Epithelial cell of proximal tubule (primary cell): ENCODE measurements at regions not wholly inside any gene's neighbourhood (a gene's known extent, or its start where the extent isn't known, plus 50 kb on each side); places are given as distances from the start of the nearest gene placed in this dataset.
A peak's percentile ranks its signal among the peaks of the same experiment; 100 is the strongest.

ENCODE experiments used
- DNase-seq: peaks from one replicate; pipeline ENCODE4 v3.0.0-alpha.2; 2011; ENCODE audit warnings: low read depth
- H3K4me3 ChIP-seq: 2 replicates; pipeline ENCODE4 v1.5.1; 2011; ENCODE audit warnings: low read depth, mild to moderate bottlenecking, low read length
- CTCF ChIP-seq: conservative IDR thresholded peaks from 2 replicates; pipeline ENCODE4 v1.5.1; 2012; ENCODE audit warnings: low read depth, mild to moderate bottlenecking, low read length

- no peak overlapping the region for H3K4me3 ChIP-seq
- no peak for TF ChIP-seq CTCF
- peak; percentile 88 for DNase-seq
Observed at GRCh38 chr9:108093773-108094675, 604.5 kb upstream of the KLF4 start.

GRCh38 chr9:108088916-108089315 lies 599.3 kb upstream of the KLF4 start:
- TF ChIP-seq CTCF, result no peak
- no peak for DNase-seq
- no peak overlapping the region for H3K4me3 ChIP-seq

GRCh38 chr9:108087781-108088180 lies 598.2 kb upstream of the KLF4 start:
- H3K4me3 ChIP-seq, result no peak overlapping the region
- no peak for DNase-seq
- no peak for TF ChIP-seq CTCF

- no peak overlapping the region for H3K4me3 ChIP-seq
- TF ChIP-seq CTCF, result no peak
- DNase-seq, result no peak
Observed at GRCh38 chr9:108086624-108087023, 597.1 kb upstream of the KLF4 start.

- DNase-seq, result no peak
- TF ChIP-seq CTCF, result no peak
- no peak overlapping the region for H3K4me3 ChIP-seq
Observed at GRCh38 chr9:108085294-108085693, 595.7 kb upstream of the KLF4 start.

- no peak overlapping the region for H3K4me3 ChIP-seq
- TF ChIP-seq CTCF, result no peak
- no peak for DNase-seq
Observed at GRCh38 chr9:108083796-108084352, 594.3 kb upstream of the KLF4 start.
